Esophagus muscularis mucosa (tissue), 4 donors: ENCODE measurements at regions not wholly inside any gene's neighbourhood (a gene's known extent, or its start where the extent isn't known, plus 50 kb on each side); places are given as distances from the start of the nearest gene placed in this dataset.
"Not testable (repeated sequence)": the region's sequence is repeated elsewhere in the genome, so short reads cannot be mapped to it uniquely, and the experiment has no call there.

Source experiments
- DNase-seq: peaks from one replicate; pipeline ENCODE4 v3.0.0-alpha.2; 2017; ENCODE audit errors: extremely low spot score
- H3K27ac ChIP-seq, 4 donors: fragments of 200-600 bp; sonication (generic); replicated peaks in 1 of 4; 1 replicate in 3 of 4; 2 replicates in 1 of 4; pipeline ENCODE4 v1.5.1; 2016 to 2019; ENCODE audit warnings: mild to moderate bottlenecking in 1 of 4
- H3K27me3 ChIP-seq, 4 donors: fragments of 200-600 bp; sonication (generic); one replicate each; pipeline versions ENCODE4 v1.5.1 to v1.6.0; 2016 to 2019
- H3K36me3 ChIP-seq, 4 donors: fragments of 200-600 bp; sonication (generic); one replicate each; pipeline ENCODE4 v1.5.1; 2016 to 2019
- H3K4me1 ChIP-seq, 4 donors: fragments of 200-600 bp; sonication (generic); one replicate each; pipeline ENCODE4 v1.5.1; 2016 to 2019
- H3K4me3 ChIP-seq, 4 donors: fragments of 200-600 bp; sonication (generic); 1 replicate in 2 of 4; 2 replicates in 2 of 4; pipeline ENCODE4 v1.5.1; 2016 to 2019; ENCODE audit warnings: mild to moderate bottlenecking in 4 of 4, moderate library complexity in 1 of 4
- H3K9me3 ChIP-seq, 4 donors: fragments of 200-600 bp; sonication (generic); 1 replicate in 3 of 4; 2 replicates in 1 of 4; pipeline ENCODE4 v1.5.1; 2016 to 2019
- CTCF ChIP-seq, 3 experiments: fragments of 200-600 bp in 2 of 3; fragments of 450-650 bp in 1 of 3; sonication (generic) in 2 of 3; IDR thresholded peaks; one replicate each; pipeline ENCODE4 v1.5.1; 2017 to 2019; ENCODE audit warnings: antibody characterized with exemption in 3 of 3, mild to moderate bottlenecking in 2 of 3, moderate library complexity in 1 of 3
- EP300 ChIP-seq: sonication (generic); formaldehyde crosslinking; IDR thresholded peaks from one replicate; pipeline ENCODE4 v1.6.1; 2017; ENCODE audit warnings: antibody characterized with exemption
- POLR2A ChIP-seq: fragments of 450-650 bp; IDR thresholded peaks from one replicate; pipeline ENCODE4 v1.6.1; 2017; ENCODE audit warnings: antibody characterized with exemption, moderate library complexity, mild to moderate bottlenecking, low read depth
- POLR2AphosphoS5 ChIP-seq, 2 donors: sonication (generic); formaldehyde crosslinking; IDR thresholded peaks; one replicate each; pipeline ENCODE4 v1.6.1; 2017; ENCODE audit warnings: antibody characterized with exemption in 2 of 2
- WGBS: methylation state at CpG from one replicate; pipeline ENCODE4 v1.1.5; 2018; 5-methylcytosine and 5-hydroxymethylcytosine counted together
- intact Hi-C: fragments of 100-400 bp; cut with DNase I; formaldehyde crosslinking; loops from one replicate; pipeline ENCODE4 v1.15.1; 2023

- intact Hi-C loops, result no loop called here
- DNase-seq, result no peak
- no peak for TF ChIP-seq POLR2A
- TF ChIP-seq POLR2AphosphoS5 (IDR thresholded peaks at IDR 0.05), result no peak
- no peak for TF ChIP-seq CTCF (IDR thresholded peaks at IDR 0.05)
- no peak for TF ChIP-seq EP300
- Histone ChIP-seq H3K36me3 (no peaks in the 10 kb centered on the region), H3K27ac (no peak overlapping the region), H3K4me1 (peaks cover 0 to 14% (median 6%) of the 10 kb centered on the region in 4 donors), H3K27me3 (no peaks in the 10 kb centered on the region), H3K9me3 (no peaks in the 10 kb centered on the region), H3K4me3 (no peak overlapping the region)
- WGBS, result 35% methylated on average over 3 of the region's 3 CpGs
Observed at GRCh38 chr5:39533749-39534148, 109.0 kb upstream of the DAB2 start.

- intact Hi-C loops, result no loop called here
- Histone ChIP-seq H3K27me3 (no peaks in the 10 kb centered on the region), H3K4me1 (peaks cover 0 to 14% (median 6%) of the 10 kb centered on the region in 4 donors), H3K27ac (no peak overlapping the region), H3K36me3 (no peaks in the 10 kb centered on the region), H3K4me3 (no peak overlapping the region), H3K9me3 (no peaks in the 10 kb centered on the region)
- no peak for DNase-seq
- TF ChIP-seq POLR2AphosphoS5 (IDR thresholded peaks at IDR 0.05), result no peak
- no peak for TF ChIP-seq CTCF (IDR thresholded peaks at IDR 0.05)
- no peak for TF ChIP-seq EP300
- no peak for TF ChIP-seq POLR2A
Observed at GRCh38 chr5:39532511-39532910, 107.7 kb upstream of the DAB2 start.

GRCh38 chr5:39531306-39531705, 106.5 kb upstream of the DAB2 start:
- intact Hi-C loops, result no loop called here

GRCh38 chr5:39526914-39527477, 102.2 kb upstream of the DAB2 start:
- Histone ChIP-seq H3K27ac (peak overlapping the region; percentile 0 to 70 (median 60)), H3K36me3 (no peaks in the 10 kb centered on the region), H3K27me3 (no peaks in the 10 kb centered on the region), H3K9me3 (no peaks in the 10 kb centered on the region), H3K4me1 (peaks cover 0 to 7% (median 3%) of the 10 kb centered on the region in 4 donors), H3K4me3 (no peak overlapping the region)
- peak; percentile 38 to 41 for TF ChIP-seq POLR2AphosphoS5 (IDR thresholded peaks at IDR 0.05)
- no peak for TF ChIP-seq POLR2A
- no peak for TF ChIP-seq CTCF (IDR thresholded peaks at IDR 0.05)
- WGBS, result 52% methylated on average over 7 of the region's 7 CpGs
- intact Hi-C loops, result no loop called here
- DNase-seq, result no peak

More at GRCh38 chr5:39531306-39531705, 106.5 kb upstream of the DAB2 start:
- TF ChIP-seq EP300 (no peak), CTCF (IDR thresholded peaks at IDR 0.05) (no peak), POLR2A (no peak), POLR2AphosphoS5 (IDR thresholded peaks at IDR 0.05) (no peak)
- H3K27ac ChIP-seq, result no peak overlapping the region
- H3K4me3 ChIP-seq, result no peak overlapping the region
- H3K36me3 ChIP-seq, result no peaks in the 10 kb centered on the region
- no peaks in the 10 kb centered on the region for H3K9me3 ChIP-seq
- no peak for DNase-seq
- H3K4me1 ChIP-seq, result peaks cover 3 to 14% (median 8%) of the 10 kb centered on the region in 4 donors
- no peaks in the 10 kb centered on the region for H3K27me3 ChIP-seq

GRCh38 chr5:39525781-39526180, 101.0 kb upstream of the DAB2 start:
- H3K36me3 ChIP-seq, H3K4me3 ChIP-seq, H3K9me3 ChIP-seq, H3K27me3 ChIP-seq, H3K4me1 ChIP-seq, intact Hi-C loops, DNase-seq: not testable (repeated sequence)
- WGBS, result 71% methylated on average over 7 of the region's 7 CpGs
- peak overlapping the region; percentile 49 to 70 (median 60) for H3K27ac ChIP-seq
- TF ChIP-seq POLR2AphosphoS5 (IDR thresholded peaks at IDR 0.05), result peak in 1 of 2 donors; percentile 19
